OCI-LY1 (cell line): ENCODE measurements at regions not wholly inside any gene's neighbourhood (a gene's known extent, or its start where the extent isn't known, plus 50 kb on each side); places are given as distances from the start of the nearest gene placed in this dataset.

Experiments used
- CTCF ChIP-seq: fragments of 200-600 bp; sonication (generic), shearing (Covaris generic); IDR thresholded peaks from 2 replicates; pipeline ENCODE4 v1.5.1; 2017; ENCODE audit warnings: mild to moderate bottlenecking, antibody characterized with exemption, low read length, moderate library complexity, mixed read lengths
- EZH2 ChIP-seq: fragments of 200-600 bp; sonication (generic), shearing (Covaris generic); IDR thresholded peaks from 2 replicates; pipeline ENCODE4 v1.8.0; 2017; ENCODE audit warnings: borderline replicate concordance, mixed run types, mild to moderate bottlenecking, antibody characterized with exemption, low read length, moderate library complexity, mixed read lengths

GRCh38 chr5:62168506-62169281 lies 137.3 kb upstream of the KIF2A start:
- no peak for TF ChIP-seq CTCF
- no peak for TF ChIP-seq EZH2
